Tibial nerve (tissue), 4 donors: ENCODE measurements at regions not wholly inside any gene's neighbourhood (a gene's known extent, or its start where the extent isn't known, plus 50 kb on each side); places are given as distances from the start of the nearest gene placed in this dataset.

Experiments
- EP300 ChIP-seq, 2 donors: sonication (generic); formaldehyde crosslinking; IDR thresholded peaks; one replicate each; pipeline ENCODE4 v1.6.1; 2017; ENCODE audit warnings: antibody characterized with exemption in 2 of 2, mild to moderate bottlenecking in 1 of 2
- TF ChIP-seq, protein P1 (sequence below), 5 experiments: fragments of 200-600 bp in 3 of 5; fragments of 450-650 bp in 2 of 5; sonication (generic) in 3 of 5; IDR thresholded peaks; one replicate each; pipeline ENCODE4 v1.5.1; 2016 to 2019; ENCODE audit warnings: antibody characterized with exemption in 5 of 5, mild to moderate bottlenecking in 3 of 5, moderate library complexity in 2 of 5

GRCh38 chr5:167936944-167937634 is 354.4 kb upstream of the WWC1 start:
- TF ChIP-seq, protein P1, sequence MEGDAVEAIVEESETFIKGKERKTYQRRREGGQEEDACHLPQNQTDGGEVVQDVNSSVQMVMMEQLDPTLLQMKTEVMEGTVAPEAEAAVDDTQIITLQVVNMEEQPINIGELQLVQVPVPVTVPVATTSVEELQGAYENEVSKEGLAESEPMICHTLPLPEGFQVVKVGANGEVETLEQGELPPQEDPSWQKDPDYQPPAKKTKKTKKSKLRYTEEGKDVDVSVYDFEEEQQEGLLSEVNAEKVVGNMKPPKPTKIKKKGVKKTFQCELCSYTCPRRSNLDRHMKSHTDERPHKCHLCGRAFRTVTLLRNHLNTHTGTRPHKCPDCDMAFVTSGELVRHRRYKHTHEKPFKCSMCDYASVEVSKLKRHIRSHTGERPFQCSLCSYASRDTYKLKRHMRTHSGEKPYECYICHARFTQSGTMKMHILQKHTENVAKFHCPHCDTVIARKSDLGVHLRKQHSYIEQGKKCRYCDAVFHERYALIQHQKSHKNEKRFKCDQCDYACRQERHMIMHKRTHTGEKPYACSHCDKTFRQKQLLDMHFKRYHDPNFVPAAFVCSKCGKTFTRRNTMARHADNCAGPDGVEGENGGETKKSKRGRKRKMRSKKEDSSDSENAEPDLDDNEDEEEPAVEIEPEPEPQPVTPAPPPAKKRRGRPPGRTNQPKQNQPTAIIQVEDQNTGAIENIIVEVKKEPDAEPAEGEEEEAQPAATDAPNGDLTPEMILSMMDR (IDR thresholded peaks at IDR 0.05), result no peak
- TF ChIP-seq EP300 (IDR thresholded peaks at IDR 0.05), result no peak
